Mammary epithelial cell (primary cell): ENCODE measurements at regions not wholly inside any gene's neighbourhood (a gene's known extent, or its start where the extent isn't known, plus 50 kb on each side); places are given as distances from the start of the nearest gene placed in this dataset.

ENCODE experiments used
- EZH2 ChIP-seq: IDR thresholded peaks from 2 replicates; pipeline ENCODE4 v1.6.1; 2012; ENCODE audit warnings: low read length, inconsistent platforms, borderline replicate concordance
- TF ChIP-seq, protein P1 (sequence below), 2 donors: IDR thresholded peaks in 1 of 2; conservative IDR thresholded peaks in 1 of 2; 2 replicates each; pipeline ENCODE4 v1.5.1; 2011 to 2012; ENCODE audit warnings: inconsistent platforms in 2 of 2, low read length in 2 of 2, mild to moderate bottlenecking in 2 of 2, control low read depth in 1 of 2, low read depth in 1 of 2; ENCODE audit not compliant: insufficient read depth in 1 of 2; ENCODE audit errors: extremely low read depth in 1 of 2

DNA sequence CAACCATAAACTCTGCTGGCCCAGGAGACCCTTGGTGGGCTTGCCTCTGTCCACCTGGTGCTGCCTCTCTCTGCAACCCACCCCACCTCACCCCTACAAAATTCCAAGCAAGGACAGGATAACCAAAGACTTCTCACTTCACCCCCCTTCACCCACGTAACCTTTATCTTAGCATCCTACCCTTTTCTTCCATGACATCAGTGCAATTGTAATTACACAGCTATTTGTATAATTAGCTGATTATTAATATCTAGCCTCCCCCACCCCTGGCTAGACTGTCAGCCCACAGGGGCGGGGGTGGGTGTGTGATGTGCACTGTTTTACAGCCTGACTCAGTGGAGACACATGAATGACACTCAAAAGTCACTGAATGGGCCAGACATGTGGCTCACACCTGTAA is 262.2 kb downstream of the MRTFB start:
- TF ChIP-seq, protein P1, sequence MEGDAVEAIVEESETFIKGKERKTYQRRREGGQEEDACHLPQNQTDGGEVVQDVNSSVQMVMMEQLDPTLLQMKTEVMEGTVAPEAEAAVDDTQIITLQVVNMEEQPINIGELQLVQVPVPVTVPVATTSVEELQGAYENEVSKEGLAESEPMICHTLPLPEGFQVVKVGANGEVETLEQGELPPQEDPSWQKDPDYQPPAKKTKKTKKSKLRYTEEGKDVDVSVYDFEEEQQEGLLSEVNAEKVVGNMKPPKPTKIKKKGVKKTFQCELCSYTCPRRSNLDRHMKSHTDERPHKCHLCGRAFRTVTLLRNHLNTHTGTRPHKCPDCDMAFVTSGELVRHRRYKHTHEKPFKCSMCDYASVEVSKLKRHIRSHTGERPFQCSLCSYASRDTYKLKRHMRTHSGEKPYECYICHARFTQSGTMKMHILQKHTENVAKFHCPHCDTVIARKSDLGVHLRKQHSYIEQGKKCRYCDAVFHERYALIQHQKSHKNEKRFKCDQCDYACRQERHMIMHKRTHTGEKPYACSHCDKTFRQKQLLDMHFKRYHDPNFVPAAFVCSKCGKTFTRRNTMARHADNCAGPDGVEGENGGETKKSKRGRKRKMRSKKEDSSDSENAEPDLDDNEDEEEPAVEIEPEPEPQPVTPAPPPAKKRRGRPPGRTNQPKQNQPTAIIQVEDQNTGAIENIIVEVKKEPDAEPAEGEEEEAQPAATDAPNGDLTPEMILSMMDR (conservative IDR thresholded peaks at IDR 0.05 in 1 of 2, IDR thresholded peaks at IDR 0.05 in 1 of 2; ENCODE audit: extremely low read depth in 1 of 2, insufficient read depth in 1 of 2, low read depth in 1 of 2, low read length in 2 of 2): no peak
- no peak for TF ChIP-seq EZH2
